ENCODE measurements at regions not wholly inside any gene's neighbourhood (a gene's known extent, or its start where the extent isn't known, plus 50 kb on each side); places are given as distances from the start of the nearest gene placed in this dataset.

DNA sequence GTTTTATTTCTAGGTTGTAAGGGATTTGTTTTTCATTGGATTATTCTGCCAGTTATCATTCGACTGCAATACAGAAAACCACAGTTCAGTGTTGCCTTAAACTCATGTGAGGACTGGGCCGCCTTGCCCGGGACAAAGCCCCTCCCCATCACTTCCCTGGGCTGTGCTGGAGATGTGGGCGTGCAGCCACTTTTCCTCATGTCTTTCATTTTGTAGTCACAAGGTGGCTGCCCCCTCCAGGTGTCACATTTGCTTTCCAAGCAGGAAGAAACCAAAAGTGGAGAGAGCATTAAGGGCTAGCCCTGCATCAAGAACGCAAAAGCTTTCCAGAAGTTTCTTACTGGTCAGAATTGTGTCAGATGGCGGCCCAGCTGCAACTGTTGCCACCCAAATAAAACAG lies 492.5 kb upstream of the ID2 start:
- Mint-ChIP-seq H3K4me1 (ENCODE audit: unreplicated experiment) (no peaks in the 10 kb centered on the region), H3K9me3 (ENCODE audit: unreplicated experiment) (peaks cover 16% of the 10 kb centered on the region), H3K27me3 (ENCODE audit: unreplicated experiment) (peaks cover 3% of the 10 kb centered on the region), H3K27ac (ENCODE audit: unreplicated experiment) (no peak overlapping the region), H3K4me3 (ENCODE audit: unreplicated experiment) (no peak overlapping the region), H3K36me3 (ENCODE audit: unreplicated experiment) (no peaks in the 10 kb centered on the region)
- TF ChIP-seq, protein P1, sequence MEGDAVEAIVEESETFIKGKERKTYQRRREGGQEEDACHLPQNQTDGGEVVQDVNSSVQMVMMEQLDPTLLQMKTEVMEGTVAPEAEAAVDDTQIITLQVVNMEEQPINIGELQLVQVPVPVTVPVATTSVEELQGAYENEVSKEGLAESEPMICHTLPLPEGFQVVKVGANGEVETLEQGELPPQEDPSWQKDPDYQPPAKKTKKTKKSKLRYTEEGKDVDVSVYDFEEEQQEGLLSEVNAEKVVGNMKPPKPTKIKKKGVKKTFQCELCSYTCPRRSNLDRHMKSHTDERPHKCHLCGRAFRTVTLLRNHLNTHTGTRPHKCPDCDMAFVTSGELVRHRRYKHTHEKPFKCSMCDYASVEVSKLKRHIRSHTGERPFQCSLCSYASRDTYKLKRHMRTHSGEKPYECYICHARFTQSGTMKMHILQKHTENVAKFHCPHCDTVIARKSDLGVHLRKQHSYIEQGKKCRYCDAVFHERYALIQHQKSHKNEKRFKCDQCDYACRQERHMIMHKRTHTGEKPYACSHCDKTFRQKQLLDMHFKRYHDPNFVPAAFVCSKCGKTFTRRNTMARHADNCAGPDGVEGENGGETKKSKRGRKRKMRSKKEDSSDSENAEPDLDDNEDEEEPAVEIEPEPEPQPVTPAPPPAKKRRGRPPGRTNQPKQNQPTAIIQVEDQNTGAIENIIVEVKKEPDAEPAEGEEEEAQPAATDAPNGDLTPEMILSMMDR (IDR thresholded peaks at IDR 0.05) = no peak
- no peak for DNase-seq (ENCODE audit: extremely low spot score, unreplicated experiment)

DNA sequence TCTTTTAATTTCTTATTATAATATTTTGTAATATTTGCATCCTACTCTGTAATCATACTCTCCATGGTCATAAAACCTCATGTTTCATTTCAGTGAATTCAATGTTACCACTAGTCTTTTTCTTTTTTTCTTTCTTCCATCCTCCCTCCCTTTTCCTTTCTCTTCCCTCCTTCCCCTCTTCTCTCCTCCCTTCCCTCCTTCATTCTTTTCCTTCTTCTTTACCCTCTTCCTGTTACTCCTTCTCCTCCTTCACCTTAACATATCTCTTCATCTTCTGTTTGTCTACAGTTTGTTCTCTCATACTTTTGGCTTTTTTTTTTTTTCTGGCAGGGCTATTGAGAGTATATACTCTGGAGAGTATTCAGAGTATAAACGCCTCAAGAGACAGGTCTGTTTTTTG lies 491.6 kb upstream of the ID2 start:
- Mint-ChIP-seq H3K4me1 (ENCODE audit: unreplicated experiment) (no peaks in the 10 kb centered on the region), H3K36me3 (ENCODE audit: unreplicated experiment) (no peaks in the 10 kb centered on the region), H3K27me3 (ENCODE audit: unreplicated experiment) (peaks cover 3% of the 10 kb centered on the region), H3K9me3 (ENCODE audit: unreplicated experiment) (peaks cover 10% of the 10 kb centered on the region), H3K4me3 (ENCODE audit: unreplicated experiment) (no peak overlapping the region), H3K27ac (ENCODE audit: unreplicated experiment) (no peak overlapping the region)
- DNase-seq (ENCODE audit: extremely low spot score, unreplicated experiment) = no peak
- TF ChIP-seq, protein P1 (IDR thresholded peaks at IDR 0.05) = no peak

DNA sequence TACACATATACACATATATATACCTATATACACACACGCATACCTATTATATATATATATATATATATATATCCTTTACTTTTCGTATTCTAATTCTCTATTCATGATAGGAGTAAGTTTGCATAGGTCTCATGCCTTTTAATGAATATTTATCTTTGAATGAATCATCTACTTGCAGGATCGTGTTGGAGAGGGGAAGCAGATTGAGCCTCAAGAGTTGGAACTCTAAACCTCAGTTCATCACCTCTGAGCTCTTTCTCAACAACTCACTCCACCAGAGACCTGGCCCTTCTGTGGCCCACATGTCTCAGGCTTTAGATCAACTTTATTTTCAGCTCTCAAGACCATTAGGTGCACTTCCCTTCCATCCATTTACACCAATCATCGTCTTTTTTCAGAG lies 490.4 kb upstream of the ID2 start:
- Mint-ChIP-seq H3K4me3 (ENCODE audit: unreplicated experiment) (no peak overlapping the region), H3K9me3 (ENCODE audit: unreplicated experiment) (no peaks in the 10 kb centered on the region), H3K4me1 (ENCODE audit: unreplicated experiment) (no peaks in the 10 kb centered on the region), H3K27me3 (ENCODE audit: unreplicated experiment) (peaks cover 3% of the 10 kb centered on the region), H3K27ac (ENCODE audit: unreplicated experiment) (no peak overlapping the region), H3K36me3 (ENCODE audit: unreplicated experiment) (no peaks in the 10 kb centered on the region)
- TF ChIP-seq, protein P1 (IDR thresholded peaks at IDR 0.05) = no peak
- DNase-seq (ENCODE audit: extremely low spot score, unreplicated experiment) = no peak

DNA sequence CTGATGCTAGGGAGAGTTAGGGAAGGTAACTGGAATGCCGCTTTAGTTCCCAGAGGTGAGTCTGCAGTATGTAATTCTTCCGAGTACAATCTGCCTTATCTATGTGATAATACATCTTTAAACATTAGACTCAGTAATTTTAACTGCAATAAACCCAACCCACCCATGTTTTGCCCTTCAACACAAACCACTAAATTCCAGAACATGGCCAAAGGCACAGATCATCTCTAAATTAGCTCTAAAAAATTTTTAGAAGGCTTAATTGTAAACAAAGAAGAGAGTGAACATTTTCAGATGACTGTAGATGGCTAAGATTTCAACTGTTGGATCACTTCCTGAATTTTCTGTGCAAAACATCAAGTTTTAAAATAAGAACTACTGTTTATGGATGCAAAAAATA lies 488.7 kb upstream of the ID2 start:
- Mint-ChIP-seq H3K4me1 (ENCODE audit: unreplicated experiment) (no peaks in the 10 kb centered on the region), H3K27me3 (ENCODE audit: unreplicated experiment) (peaks cover 3% of the 10 kb centered on the region), H3K36me3 (ENCODE audit: unreplicated experiment) (no peaks in the 10 kb centered on the region), H3K4me3 (ENCODE audit: unreplicated experiment) (no peak overlapping the region), H3K9me3 (ENCODE audit: unreplicated experiment) (no peaks in the 10 kb centered on the region), H3K27ac (ENCODE audit: unreplicated experiment) (no peak overlapping the region)
- TF ChIP-seq, protein P1 (IDR thresholded peaks at IDR 0.05) = no peak
- no peak for DNase-seq (ENCODE audit: extremely low spot score, unreplicated experiment)

DNA sequence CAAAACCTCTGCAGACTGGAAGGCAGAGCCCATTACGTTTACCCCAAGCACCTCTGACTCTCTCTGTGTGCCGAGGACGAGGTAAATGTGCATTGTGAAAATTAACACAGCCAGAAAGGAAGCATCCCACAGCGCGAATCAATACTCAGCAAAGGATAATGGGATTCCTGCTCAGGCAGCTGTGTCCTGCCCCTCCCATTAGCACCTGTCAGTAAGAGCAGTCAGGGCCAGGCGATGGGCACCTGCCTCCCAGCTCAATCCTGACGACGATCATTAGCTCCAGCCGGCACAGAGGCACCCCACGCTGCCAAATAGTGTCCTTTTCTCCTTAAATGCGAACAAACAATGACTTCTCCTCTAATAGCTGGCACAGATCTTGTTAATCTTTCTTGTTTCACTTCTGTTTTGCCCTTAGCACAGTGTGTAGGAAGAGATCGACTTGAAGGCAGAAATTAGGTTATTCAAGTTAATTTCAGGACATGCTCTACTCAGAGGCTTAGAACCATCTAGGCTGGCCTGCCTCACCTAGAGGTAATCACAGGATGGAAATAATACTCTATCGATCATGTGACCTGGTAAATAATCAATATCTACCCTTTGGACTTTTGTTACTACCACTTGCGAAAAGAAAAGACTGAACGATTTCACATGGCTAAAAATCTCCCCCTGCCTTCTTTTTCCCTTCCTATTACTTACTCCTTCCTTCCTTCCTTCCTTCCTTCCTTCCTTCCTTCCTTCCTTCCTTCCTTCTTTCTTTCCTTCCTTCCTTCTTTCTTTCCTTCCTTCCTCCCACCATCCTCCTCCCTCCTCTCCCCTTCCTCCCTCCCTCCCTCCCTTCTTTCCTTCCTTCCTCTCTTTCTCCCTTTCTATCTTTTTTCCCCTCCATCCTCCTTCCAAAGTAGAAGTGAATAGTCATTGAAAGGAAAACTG lies 487.9 kb upstream of the ID2 start:
- no peak overlapping the region for H3K27ac Mint-ChIP-seq (ENCODE audit: unreplicated experiment)
- no peak for DNase-seq (ENCODE audit: extremely low spot score, unreplicated experiment)
- no peak overlapping the region for H3K4me3 Mint-ChIP-seq (ENCODE audit: unreplicated experiment)
- TF ChIP-seq, protein P1 (IDR thresholded peaks at IDR 0.05) = no peak
- H3K36me3 Mint-ChIP-seq (ENCODE audit: unreplicated experiment) = no peaks in the 10 kb centered on the region
- peaks cover 3% of the 10 kb centered on the region for H3K27me3 Mint-ChIP-seq (ENCODE audit: unreplicated experiment)
- H3K9me3 Mint-ChIP-seq (ENCODE audit: unreplicated experiment) = no peaks in the 10 kb centered on the region
- H3K4me1 Mint-ChIP-seq (ENCODE audit: unreplicated experiment) = no peaks in the 10 kb centered on the region
